SK-N-SH (cell line): ENCODE measurements at regions not wholly inside any gene's neighbourhood (a gene's known extent, or its start where the extent isn't known, plus 50 kb on each side); places are given as distances from the start of the nearest gene placed in this dataset.

Source experiments
- CTCF ChIA-PET: fragments of 300-600, 350-600 bp; formaldehyde crosslinking; extraction: SDS; loops from one replicate; lab custom pipeline; 2021; lab: Yijun Ruan, JAX
- POLR2A ChIA-PET: fragments of 350-600 bp; sonication (Branson Sonifier 250); formaldehyde crosslinking; extraction: SDS; loops from one replicate; lab custom pipeline; 2020; ENCODE audit warnings: antibody characterized with exemption, inconsistent platforms; lab: Yijun Ruan, JAX
- DNase-seq: peaks from one replicate; pipeline ENCODE4 v3.0.0; 2012
- H2AFZ ChIP-seq: fragments of 200-600 bp; sonication (generic); 2 replicates; pipeline ENCODE4 v1.8.1; 2016; ENCODE audit warnings: antibody characterized with exemption, mild to moderate bottlenecking, low read depth
- H3F3A ChIP-seq: fragments of 200-600 bp; sonication (generic); replicated peaks from 2 replicates; pipeline ENCODE3; 2016; ENCODE audit warnings: antibody characterized with exemption, mild to moderate bottlenecking; ENCODE audit not compliant: insufficient read depth
- H3K27ac ChIP-seq, 2 experiments: fragments of 200-500 bp in 1 of 2; fragments of 200-600 bp in 1 of 2; sonication (Bioruptor generic) in 1 of 2; sonication (generic), shearing (Covaris generic) in 1 of 2; 2 replicates each; pipeline versions ENCODE4 v1.5.1 to v1.6.1; 2014 to 2016; ENCODE audit warnings: low read depth in 2 of 2, inconsistent platforms in 1 of 2, low read length in 1 of 2, mild to moderate bottlenecking in 1 of 2, mixed read lengths in 1 of 2
- H3K27me3 ChIP-seq: fragments of 200-600 bp; sonication (generic), shearing (Covaris generic); 2 replicates; pipeline ENCODE4 v1.6.1; 2016; ENCODE audit warnings: mixed run types; ENCODE audit not compliant: insufficient read depth
- H3K36me3 ChIP-seq, 2 experiments: fragments of 200-500 bp in 1 of 2; fragments of 200-600 bp in 1 of 2; sonication (Bioruptor generic) in 1 of 2; sonication (generic) in 1 of 2; replicated peaks in 1 of 2; 2 replicates each; pipeline versions ENCODE3 to v1.5.1; 2014 to 2016; ENCODE audit warnings: low read length in 1 of 2, mild to moderate bottlenecking in 1 of 2; ENCODE audit not compliant: insufficient read depth in 2 of 2, control insufficient read depth in 1 of 2
- H3K4me1 ChIP-seq, 2 experiments: fragments of 200-500 bp in 1 of 2; fragments of 200-600 bp in 1 of 2; sonication (Bioruptor generic) in 1 of 2; sonication (generic), shearing (Covaris generic) in 1 of 2; 2 replicates each; pipeline versions ENCODE4 v1.5.1 to v1.6.1; 2014 to 2016; ENCODE audit warnings: low read depth in 1 of 2, low read length in 1 of 2, mixed run types in 1 of 2; ENCODE audit not compliant: insufficient read depth in 2 of 2, control insufficient read depth in 1 of 2
- H3K4me2 ChIP-seq: fragments of 200-600 bp; sonication (generic), shearing (Covaris generic); 2 replicates; pipeline ENCODE4 v1.6.1; 2017; ENCODE audit warnings: mixed run types
- H3K4me3 ChIP-seq, 2 experiments: fragments of 200-500 bp in 1 of 2; fragments of 200-600 bp in 1 of 2; sonication (Bioruptor generic) in 1 of 2; sonication (generic), shearing (Covaris generic) in 1 of 2; 2 replicates each; pipeline versions ENCODE4 v1.5.1 to v1.8.1; 2014 to 2016; ENCODE audit warnings: low read depth in 2 of 2, inconsistent platforms in 1 of 2, low read length in 1 of 2, mild to moderate bottlenecking in 1 of 2, mixed read lengths in 1 of 2, moderate library complexity in 1 of 2
- H3K79me2 ChIP-seq: fragments of 200-600 bp; sonication (generic); 2 replicates; pipeline ENCODE4 v1.8.1; 2017; ENCODE audit warnings: mild to moderate bottlenecking; ENCODE audit not compliant: insufficient read depth
- H3K9ac ChIP-seq: fragments of 200-600 bp; sonication (generic); 2 replicates; pipeline ENCODE4 v1.6.1; 2017; ENCODE audit warnings: mixed run types
- H3K9me2 ChIP-seq: fragments of 200-600 bp; sonication (generic); 2 replicates; pipeline ENCODE4 v1.6.1; 2017; ENCODE audit warnings: mixed run types
- H3K9me3 ChIP-seq: fragments of 200-600 bp; sonication (generic); 2 replicates; pipeline ENCODE4 v1.6.1; 2017; ENCODE audit warnings: mixed run types, mild to moderate bottlenecking, moderate library complexity
- H4K20me1 ChIP-seq: fragments of 200-600 bp; sonication (generic); 2 replicates; pipeline ENCODE4 v1.6.1; 2017; ENCODE audit warnings: mild to moderate bottlenecking, mixed run types; ENCODE audit not compliant: insufficient read depth
- CHD2 ChIP-seq: fragments of 150-350 bp; IDR thresholded peaks from 2 replicates; pipeline ENCODE4 v1.6.1; 2018; ENCODE audit warnings: low read length; ENCODE audit not compliant: partially characterized antibody
- EP300 ChIP-seq, 2 experiments: IDR thresholded peaks; 2 replicates each; pipeline versions ENCODE4 v1.4.0 to v1.6.1; 2012; ENCODE audit warnings: borderline replicate concordance in 1 of 2, low read depth in 1 of 2, low read length in 1 of 2
- FOSL2 ChIP-seq: IDR thresholded peaks from 2 replicates; pipeline ENCODE4 v1.4.0; 2012; ENCODE audit warnings: low read depth, mild to moderate bottlenecking, moderate library complexity, borderline replicate concordance
- FOXJ3 ChIP-seq: sonication (generic); formaldehyde crosslinking; IDR thresholded peaks from 2 replicates; pipeline ENCODE4 v1.5.1; 2020; ENCODE audit warnings: mild to moderate bottlenecking, missing genetic modification reagents
- GATA2 ChIP-seq: sonication (generic); formaldehyde crosslinking; IDR thresholded peaks from 2 replicates; pipeline ENCODE4 v1.5.0; 2020; ENCODE audit warnings: mild to moderate bottlenecking, missing genetic modification reagents
- JUND ChIP-seq: IDR thresholded peaks from 2 replicates; pipeline ENCODE4 v1.4.0; 2012
- MEF2A ChIP-seq: IDR thresholded peaks from 2 replicates; pipeline ENCODE4 v1.4.0; 2012; ENCODE audit warnings: low read depth, borderline replicate concordance
- PBX3 ChIP-seq: IDR thresholded peaks from 2 replicates; pipeline ENCODE4; 2012
- POLR2AphosphoS5 ChIP-seq: IDR thresholded peaks from 2 replicates; pipeline ENCODE4 v1.6.1; 2012; ENCODE audit warnings: low read depth, low read length
- RAD21 ChIP-seq: IDR thresholded peaks from 2 replicates; pipeline ENCODE4 v1.6.1; 2012; ENCODE audit warnings: mild to moderate bottlenecking, low read length
- SMC3 ChIP-seq: IDR thresholded peaks from 2 replicates; pipeline ENCODE4 v1.6.1; 2012; ENCODE audit warnings: low read depth, low read length, improper control_type of control experiment
- TCF12 ChIP-seq: IDR thresholded peaks from 2 replicates; pipeline ENCODE4 v1.4.0; 2012
- TEAD4 ChIP-seq: IDR thresholded peaks from 2 replicates; pipeline ENCODE4 v1.4.0; 2012; ENCODE audit warnings: mild to moderate bottlenecking, borderline replicate concordance; ENCODE audit not compliant: insufficient read depth
- USF1 ChIP-seq: IDR thresholded peaks from 2 replicates; pipeline ENCODE4 v1.4.0; 2012; ENCODE audit warnings: low read depth, borderline replicate concordance
- YY1 ChIP-seq: IDR thresholded peaks from 2 replicates; pipeline ENCODE4 v1.4.0; 2012; ENCODE audit warnings: low read depth, mild to moderate bottlenecking
- ZBTB33 ChIP-seq: IDR thresholded peaks from 2 replicates; pipeline ENCODE4 v1.4.0; 2012; ENCODE audit warnings: low read depth, borderline replicate concordance
- WGBS: methylation state at CpG from one replicate; pipeline ENCODE4 v1.1.6; 2017; ENCODE audit warnings: low lambda C conversion rate; 5-methylcytosine and 5-hydroxymethylcytosine counted together

GRCh38 chr5:18024542-18024941, 390.3 kb downstream of the TAF11L14 start:
- Histone ChIP-seq H3K4me2 (no peak overlapping the region), H3K9ac (no peak overlapping the region), H2AFZ (no peak overlapping the region), H3K9me2 (no peaks in the 10 kb centered on the region), H3K27ac (no peak overlapping the region), H3K4me3 (no peak overlapping the region), H4K20me1 (no peaks in the 10 kb centered on the region), H3K27me3 (no peaks in the 10 kb centered on the region), H3K4me1 (no peaks in the 10 kb centered on the region), H3K9me3 (no peaks in the 10 kb centered on the region), H3K36me3 (no peaks in the 10 kb centered on the region), H3F3A (no peaks in the 10 kb centered on the region), H3K79me2 (no peaks in the 10 kb centered on the region)
- 18% methylated on average over 2 of the region's 2 CpGs for WGBS
- POLR2A ChIA-PET = no interaction called here
- DNase-seq = no peak
- CTCF ChIA-PET = no interaction called here
- no peak for TF ChIP-seq TCF12
- TF ChIP-seq TEAD4 = no peak
- TF ChIP-seq FOSL2 = no peak
- TF ChIP-seq FOXJ3 (CRISPR knock-in tag) = no peak
- TF ChIP-seq CHD2 = no peak
- TF ChIP-seq RAD21 = no peak
- TF ChIP-seq EP300 (IDR thresholded peaks at IDR 0.05; ENCODE audit: borderline replicate concordance in 1 of 2, low read depth in 1 of 2, low read length in 1 of 2) = no peak
- TF ChIP-seq JUND = no peak
- no peak for TF ChIP-seq SMC3

GRCh38 chr5:18027241-18027867, 393.1 kb downstream of the TAF11L14 start:
- no peaks in the 10 kb centered on the region for H3K36me3 ChIP-seq
- CTCF ChIA-PET = no interaction called here
- H2AFZ ChIP-seq = no peak overlapping the region
- no peaks in the 10 kb centered on the region for H3K79me2 ChIP-seq
- no peak overlapping the region for H3K27ac ChIP-seq
- POLR2A ChIA-PET = no interaction called here
- no peak overlapping the region for H3K4me3 ChIP-seq
- H3K9me3 ChIP-seq = no peaks in the 10 kb centered on the region
- no peak for TF ChIP-seq YY1
- TF ChIP-seq USF1 = no peak
- no peak for TF ChIP-seq MEF2A
- no peak for TF ChIP-seq POLR2AphosphoS5
- TF ChIP-seq PBX3 = no peak
- TF ChIP-seq ZBTB33 = no peak
- TF ChIP-seq GATA2 (CRISPR knock-in tag) = no peak
- TF ChIP-seq, all 33 proteins: peak for 0
- no peak for DNase-seq
- H4K20me1 ChIP-seq = no peaks in the 10 kb centered on the region
- H3F3A ChIP-seq = no peaks in the 10 kb centered on the region
- H3K9ac ChIP-seq = no peak overlapping the region
- no peaks in the 10 kb centered on the region for H3K9me2 ChIP-seq
- H3K4me2 ChIP-seq = no peak overlapping the region
- H3K4me1 ChIP-seq = no peaks in the 10 kb centered on the region
- no peaks in the 10 kb centered on the region for H3K27me3 ChIP-seq
